ENCODE measurements at regions not wholly inside any gene's neighbourhood (a gene's known extent, or its start where the extent isn't known, plus 50 kb on each side); places are given as distances from the start of the nearest gene placed in this dataset.

DNA sequence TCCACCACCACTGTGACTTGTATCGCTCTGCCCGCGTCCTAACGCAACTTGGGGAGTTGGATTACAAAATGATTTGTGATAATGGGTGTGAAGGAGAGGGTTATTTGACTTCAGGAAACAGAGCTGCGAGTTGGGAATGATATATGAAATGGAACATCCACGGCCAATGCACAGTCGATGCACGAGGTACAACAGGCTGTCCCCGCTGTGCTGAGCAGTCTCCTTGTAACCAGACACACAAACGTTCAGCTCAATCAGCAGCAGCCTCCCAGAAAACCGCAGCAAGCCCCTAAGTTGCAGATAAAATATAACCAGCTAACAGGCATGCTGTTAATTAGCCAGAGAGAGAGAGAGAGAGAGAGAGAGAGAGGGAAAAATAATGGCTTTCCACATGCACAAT is 332.7 kb upstream of the MGMT start:
- TF ChIP-seq, protein P1, sequence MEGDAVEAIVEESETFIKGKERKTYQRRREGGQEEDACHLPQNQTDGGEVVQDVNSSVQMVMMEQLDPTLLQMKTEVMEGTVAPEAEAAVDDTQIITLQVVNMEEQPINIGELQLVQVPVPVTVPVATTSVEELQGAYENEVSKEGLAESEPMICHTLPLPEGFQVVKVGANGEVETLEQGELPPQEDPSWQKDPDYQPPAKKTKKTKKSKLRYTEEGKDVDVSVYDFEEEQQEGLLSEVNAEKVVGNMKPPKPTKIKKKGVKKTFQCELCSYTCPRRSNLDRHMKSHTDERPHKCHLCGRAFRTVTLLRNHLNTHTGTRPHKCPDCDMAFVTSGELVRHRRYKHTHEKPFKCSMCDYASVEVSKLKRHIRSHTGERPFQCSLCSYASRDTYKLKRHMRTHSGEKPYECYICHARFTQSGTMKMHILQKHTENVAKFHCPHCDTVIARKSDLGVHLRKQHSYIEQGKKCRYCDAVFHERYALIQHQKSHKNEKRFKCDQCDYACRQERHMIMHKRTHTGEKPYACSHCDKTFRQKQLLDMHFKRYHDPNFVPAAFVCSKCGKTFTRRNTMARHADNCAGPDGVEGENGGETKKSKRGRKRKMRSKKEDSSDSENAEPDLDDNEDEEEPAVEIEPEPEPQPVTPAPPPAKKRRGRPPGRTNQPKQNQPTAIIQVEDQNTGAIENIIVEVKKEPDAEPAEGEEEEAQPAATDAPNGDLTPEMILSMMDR (IDR thresholded peaks at IDR 0.05; ENCODE audit: low read depth, low read length, missing input control), result no peak
- TF ChIP-seq, protein P2, sequence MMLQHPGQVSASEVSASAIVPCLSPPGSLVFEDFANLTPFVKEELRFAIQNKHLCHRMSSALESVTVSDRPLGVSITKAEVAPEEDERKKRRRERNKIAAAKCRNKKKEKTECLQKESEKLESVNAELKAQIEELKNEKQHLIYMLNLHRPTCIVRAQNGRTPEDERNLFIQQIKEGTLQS (IDR thresholded peaks at IDR 0.05), result no peak
- TF ChIP-seq TAF1 (conservative IDR thresholded peaks at IDR 0.05) (no peak), SP1 (IDR thresholded peaks at IDR 0.05) (no peak), HNF4A (conservative IDR thresholded peaks at IDR 0.05) (no peak), RAD21 (IDR thresholded peaks at IDR 0.05) (no peak)
- TF ChIP-seq, protein P3, sequence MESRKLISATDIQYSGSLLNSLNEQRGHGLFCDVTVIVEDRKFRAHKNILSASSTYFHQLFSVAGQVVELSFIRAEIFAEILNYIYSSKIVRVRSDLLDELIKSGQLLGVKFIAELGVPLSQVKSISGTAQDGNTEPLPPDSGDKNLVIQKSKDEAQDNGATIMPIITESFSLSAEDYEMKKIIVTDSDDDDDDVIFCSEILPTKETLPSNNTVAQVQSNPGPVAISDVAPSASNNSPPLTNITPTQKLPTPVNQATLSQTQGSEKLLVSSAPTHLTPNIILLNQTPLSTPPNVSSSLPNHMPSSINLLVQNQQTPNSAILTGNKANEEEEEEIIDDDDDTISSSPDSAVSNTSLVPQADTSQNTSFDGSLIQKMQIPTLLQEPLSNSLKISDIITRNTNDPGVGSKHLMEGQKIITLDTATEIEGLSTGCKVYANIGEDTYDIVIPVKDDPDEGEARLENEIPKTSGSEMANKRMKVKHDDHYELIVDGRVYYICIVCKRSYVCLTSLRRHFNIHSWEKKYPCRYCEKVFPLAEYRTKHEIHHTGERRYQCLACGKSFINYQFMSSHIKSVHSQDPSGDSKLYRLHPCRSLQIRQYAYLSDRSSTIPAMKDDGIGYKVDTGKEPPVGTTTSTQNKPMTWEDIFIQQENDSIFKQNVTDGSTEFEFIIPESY (IDR thresholded peaks at IDR 0.05), result no peak
- TF ChIP-seq, protein P4, sequence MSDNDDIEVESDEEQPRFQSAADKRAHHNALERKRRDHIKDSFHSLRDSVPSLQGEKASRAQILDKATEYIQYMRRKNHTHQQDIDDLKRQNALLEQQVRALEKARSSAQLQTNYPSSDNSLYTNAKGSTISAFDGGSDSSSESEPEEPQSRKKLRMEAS (IDR thresholded peaks at IDR 0.05), result no peak
- TF ChIP-seq, protein P5, sequence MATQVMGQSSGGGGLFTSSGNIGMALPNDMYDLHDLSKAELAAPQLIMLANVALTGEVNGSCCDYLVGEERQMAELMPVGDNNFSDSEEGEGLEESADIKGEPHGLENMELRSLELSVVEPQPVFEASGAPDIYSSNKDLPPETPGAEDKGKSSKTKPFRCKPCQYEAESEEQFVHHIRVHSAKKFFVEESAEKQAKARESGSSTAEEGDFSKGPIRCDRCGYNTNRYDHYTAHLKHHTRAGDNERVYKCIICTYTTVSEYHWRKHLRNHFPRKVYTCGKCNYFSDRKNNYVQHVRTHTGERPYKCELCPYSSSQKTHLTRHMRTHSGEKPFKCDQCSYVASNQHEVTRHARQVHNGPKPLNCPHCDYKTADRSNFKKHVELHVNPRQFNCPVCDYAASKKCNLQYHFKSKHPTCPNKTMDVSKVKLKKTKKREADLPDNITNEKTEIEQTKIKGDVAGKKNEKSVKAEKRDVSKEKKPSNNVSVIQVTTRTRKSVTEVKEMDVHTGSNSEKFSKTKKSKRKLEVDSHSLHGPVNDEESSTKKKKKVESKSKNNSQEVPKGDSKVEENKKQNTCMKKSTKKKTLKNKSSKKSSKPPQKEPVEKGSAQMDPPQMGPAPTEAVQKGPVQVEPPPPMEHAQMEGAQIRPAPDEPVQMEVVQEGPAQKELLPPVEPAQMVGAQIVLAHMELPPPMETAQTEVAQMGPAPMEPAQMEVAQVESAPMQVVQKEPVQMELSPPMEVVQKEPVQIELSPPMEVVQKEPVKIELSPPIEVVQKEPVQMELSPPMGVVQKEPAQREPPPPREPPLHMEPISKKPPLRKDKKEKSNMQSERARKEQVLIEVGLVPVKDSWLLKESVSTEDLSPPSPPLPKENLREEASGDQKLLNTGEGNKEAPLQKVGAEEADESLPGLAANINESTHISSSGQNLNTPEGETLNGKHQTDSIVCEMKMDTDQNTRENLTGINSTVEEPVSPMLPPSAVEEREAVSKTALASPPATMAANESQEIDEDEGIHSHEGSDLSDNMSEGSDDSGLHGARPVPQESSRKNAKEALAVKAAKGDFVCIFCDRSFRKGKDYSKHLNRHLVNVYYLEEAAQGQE (IDR thresholded peaks at IDR 0.05), result no peak

Data from liver (tissue), 3 donors.